ENCODE measurements at regions not wholly inside any gene's neighbourhood (a gene's known extent, or its start where the extent isn't known, plus 50 kb on each side); places are given as distances from the start of the nearest gene placed in this dataset.

GRCh38 chr5:125203912-125204311 is 457.5 kb upstream of the ZNF608 start:
- no peak for DNase-seq (ENCODE audit: low read depth in 3 of 3)

GRCh38 chr5:125205601-125206225 is 459.3 kb upstream of the ZNF608 start:
- DNase-seq (ENCODE audit: low read depth in 3 of 3): no peak

- no peak for DNase-seq (ENCODE audit: low read depth in 3 of 3)
Measured at GRCh38 chr5:125207856-125208255, 461.4 kb upstream of the ZNF608 start.

- no peak for DNase-seq (ENCODE audit: low read depth in 3 of 3)
Measured at GRCh38 chr5:125209650-125210049, 463.2 kb upstream of the ZNF608 start.

DNA sequence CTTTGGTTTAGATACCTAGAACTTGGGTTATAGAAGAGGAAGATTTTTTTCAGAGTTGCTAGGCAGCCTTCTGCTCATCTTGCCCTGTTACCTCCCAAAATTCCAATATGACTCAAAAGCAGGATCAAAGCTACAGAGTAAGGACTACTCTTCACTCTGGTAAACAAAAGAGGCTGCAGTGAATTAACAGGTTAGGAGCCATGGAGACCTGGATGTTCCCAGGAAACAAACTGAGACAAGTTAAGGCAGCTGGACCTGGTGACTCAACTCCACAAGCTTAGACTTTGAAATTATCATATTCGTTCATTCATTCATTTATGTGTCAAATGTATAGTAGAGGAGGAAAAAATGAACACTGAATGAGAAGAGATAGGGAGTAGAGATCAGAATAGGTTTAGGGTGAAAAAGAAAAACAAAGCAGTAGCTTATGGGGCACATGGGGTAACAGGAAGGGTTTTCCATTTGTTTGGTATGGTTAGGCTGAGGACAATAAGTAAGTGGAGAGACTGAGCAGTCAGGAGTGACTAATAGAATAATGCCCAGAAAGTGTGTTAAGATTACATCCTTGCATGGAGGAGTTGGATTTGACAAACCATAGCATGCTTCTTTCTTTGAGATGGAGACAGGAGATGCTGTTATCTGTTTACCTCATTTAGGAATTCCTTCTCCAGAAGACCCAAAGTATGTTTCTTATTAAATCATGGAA is 464.0 kb upstream of the ZNF608 start:
- DNase-seq (ENCODE audit: low read depth in 3 of 3): no peak

DNA sequence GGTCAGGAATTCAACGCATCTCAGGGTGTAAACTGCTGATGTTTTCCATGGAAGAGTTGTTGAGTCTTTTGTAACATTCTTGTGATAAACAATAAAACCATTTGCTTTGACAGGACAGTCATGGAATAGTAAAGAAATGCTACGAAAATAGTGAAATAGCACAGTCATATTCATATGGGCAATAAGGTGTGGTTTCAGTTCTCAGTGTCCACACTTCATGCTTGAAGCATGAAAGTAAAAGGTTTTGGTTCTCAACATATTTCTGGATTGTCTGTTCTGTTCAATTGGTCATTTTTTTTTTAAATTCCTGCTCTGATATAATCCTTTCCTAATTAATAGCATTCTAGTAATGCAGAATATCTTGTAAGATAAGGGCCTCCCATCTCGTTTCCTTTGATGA is 467.6 kb upstream of the ZNF608 start:
- no peak for DNase-seq (ENCODE audit: low read depth in 3 of 3)

DNA sequence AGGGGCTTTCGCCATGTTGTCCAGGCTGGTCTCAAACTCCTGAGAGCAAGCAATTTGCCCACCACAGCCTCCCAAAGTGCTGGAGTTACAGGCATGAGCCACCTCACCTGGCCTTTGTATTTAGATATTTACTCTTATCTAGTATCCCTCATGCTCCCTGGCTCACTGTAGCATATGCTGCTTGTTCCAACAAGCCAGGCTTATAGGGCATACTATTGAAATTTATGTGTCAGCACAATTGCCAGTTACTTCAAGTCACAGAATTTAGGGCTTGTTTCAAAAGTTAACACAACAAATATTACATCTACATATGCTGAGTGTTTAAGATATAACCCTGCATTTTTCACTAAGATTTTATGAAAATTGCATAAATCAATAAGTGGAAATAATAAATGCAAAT is 469.2 kb upstream of the ZNF608 start:
- DNase-seq (ENCODE audit: low read depth in 3 of 3): no peak

GRCh38 chr5:125219710-125220109 is 473.3 kb upstream of the ZNF608 start:
- DNase-seq (ENCODE audit: low read depth in 3 of 3): no peak

GRCh38 chr5:125220284-125220683 is 473.8 kb upstream of the ZNF608 start:
- no peak for DNase-seq (ENCODE audit: low read depth in 3 of 3)

DNA sequence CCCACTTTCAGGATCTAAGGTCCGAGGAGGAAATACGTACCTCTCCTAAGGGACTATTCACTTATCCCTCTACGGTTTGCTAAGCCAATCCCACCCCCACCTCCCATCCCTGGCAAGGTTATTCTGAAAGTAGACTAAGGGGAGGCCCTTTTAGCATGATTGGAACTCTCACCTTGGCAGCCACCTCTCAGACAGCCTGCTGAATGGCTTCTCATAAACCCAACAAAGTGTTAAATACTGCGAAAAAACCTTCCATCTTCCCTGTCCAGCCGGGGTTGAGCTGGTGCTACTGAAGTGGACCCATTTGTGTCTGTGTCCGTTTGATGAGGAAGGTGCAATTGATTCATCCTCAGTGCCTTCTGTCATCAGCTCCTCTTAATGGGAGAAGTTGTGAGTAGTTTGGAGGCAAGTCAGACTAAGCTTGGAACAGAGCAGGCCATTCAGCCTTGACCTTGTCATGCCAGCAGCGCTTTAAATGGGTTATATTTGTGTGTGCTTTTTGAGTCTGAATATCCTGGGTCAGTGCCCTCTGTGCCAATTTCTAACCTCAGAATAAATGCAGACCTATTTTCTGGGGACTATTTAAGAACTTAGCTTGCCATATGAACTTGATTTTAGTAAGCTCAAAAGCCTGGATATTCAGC is 476.3 kb upstream of the ZNF608 start:
- no peak for DNase-seq (ENCODE audit: low read depth in 3 of 3)

GRCh38 chr5:125225424-125225823 is 479.0 kb upstream of the ZNF608 start:
- DNase-seq (ENCODE audit: low read depth in 3 of 3): no peak

- no peak for DNase-seq (ENCODE audit: low read depth in 3 of 3)
Measured at GRCh38 chr5:125226825-125227224, 480.4 kb upstream of the ZNF608 start.

- no peak for DNase-seq (ENCODE audit: low read depth in 3 of 3)
Measured at GRCh38 chr5:125227333-125228095, 481.1 kb upstream of the ZNF608 start.

DNA sequence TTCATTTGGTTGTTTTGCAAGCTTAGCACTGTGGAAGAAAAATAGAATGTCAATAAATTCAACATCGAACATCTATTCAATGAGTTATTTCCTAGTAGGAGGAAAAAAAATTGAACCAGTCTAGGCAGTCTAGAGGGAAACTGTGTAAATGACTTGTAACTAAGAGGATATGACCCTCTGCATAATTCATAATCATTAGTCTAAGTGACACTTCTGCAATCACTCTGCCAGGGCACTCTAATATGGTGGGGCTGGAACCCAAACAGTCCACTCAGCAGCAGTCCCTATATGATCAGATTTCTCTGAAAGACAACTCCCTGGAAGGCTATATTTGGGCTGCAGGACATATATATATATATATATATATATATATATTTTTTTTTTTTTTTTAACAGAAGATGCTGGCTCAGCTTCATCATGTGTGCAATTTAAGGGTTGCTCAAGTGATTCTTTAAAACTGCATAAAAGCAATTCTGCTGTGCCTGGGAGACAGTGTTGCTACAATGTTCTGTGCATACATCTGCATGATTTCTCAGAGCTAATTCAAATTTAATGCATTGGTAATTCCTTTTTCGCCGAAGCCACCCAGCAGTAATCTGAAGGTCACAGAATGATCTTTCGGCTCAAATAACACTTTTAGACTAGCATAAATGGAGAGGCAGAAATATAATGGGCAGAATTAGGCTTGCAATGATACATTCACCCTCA is 482.1 kb upstream of the ZNF608 start:
- DNase-seq (ENCODE audit: low read depth in 3 of 3): no peak

- no peak for DNase-seq (ENCODE audit: low read depth in 3 of 3)
Measured at GRCh38 chr5:125229556-125229955, 483.1 kb upstream of the ZNF608 start.

- DNase-seq (ENCODE audit: low read depth in 3 of 3): no peak
Measured at GRCh38 chr5:125232779-125233230, 486.4 kb upstream of the ZNF608 start.

DNA sequence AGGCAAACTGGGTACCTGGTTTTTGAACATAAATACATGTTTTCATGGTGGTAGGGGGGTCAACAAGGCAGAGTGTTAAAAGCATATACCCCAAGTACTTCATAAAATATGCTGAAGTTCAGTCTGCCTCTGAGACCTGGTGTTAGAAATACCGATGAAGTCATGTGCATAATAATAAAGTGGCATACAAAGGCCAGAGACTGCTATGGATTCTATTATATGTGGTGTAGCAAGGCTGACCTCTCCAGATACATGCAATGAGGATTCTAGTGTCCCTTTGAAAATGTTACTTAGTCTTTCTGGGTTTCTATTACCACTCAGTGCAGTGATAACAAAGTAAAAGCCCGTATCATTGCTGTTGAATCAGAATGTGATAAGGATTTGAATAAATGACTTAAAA is 487.5 kb upstream of the ZNF608 start:
- no peak for DNase-seq (ENCODE audit: low read depth in 3 of 3)

GRCh38 chr5:125236007-125236406 is 489.6 kb upstream of the ZNF608 start:
- no peak for DNase-seq (ENCODE audit: low read depth in 3 of 3)

DNA sequence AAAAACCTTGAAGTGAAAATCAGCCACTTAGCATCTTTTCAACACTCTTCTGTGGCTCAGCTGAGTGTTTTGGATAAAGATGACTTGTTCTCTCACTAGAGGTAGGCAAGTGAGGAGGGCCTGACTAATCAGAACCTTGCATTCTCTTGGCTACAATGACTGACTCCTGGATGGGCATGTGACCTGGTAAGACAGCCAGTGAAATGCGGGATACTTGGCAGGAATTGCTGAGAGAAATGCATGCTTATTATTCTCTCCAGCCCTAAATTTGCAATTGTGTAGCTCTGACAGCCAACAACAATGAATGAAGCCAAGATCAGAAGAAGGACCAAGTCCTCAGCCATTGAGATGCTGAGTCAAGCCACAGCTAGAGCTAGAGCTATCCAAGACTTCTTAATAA is 490.5 kb upstream of the ZNF608 start:
- no peak for DNase-seq (ENCODE audit: low read depth in 3 of 3)

GRCh38 chr5:125244531-125244930 is 498.1 kb upstream of the ZNF608 start:
- no peak for DNase-seq (ENCODE audit: low read depth in 3 of 3)

- no peak for DNase-seq (ENCODE audit: low read depth in 3 of 3)
Measured at GRCh38 chr5:125245216-125245615, 498.8 kb upstream of the ZNF608 start.

GRCh38 chr5:125249400-125249799 is 503.0 kb upstream of the ZNF608 start:
- DNase-seq (ENCODE audit: low read depth in 3 of 3): no peak

All from stimulated activated CD4-positive, alpha-beta T cell treated with anti-CD3 and anti-CD28 coated beads, TNF-alpha, amount 100 ng/mL, for 48 hours (primary cell).